C1 segment of cervical spinal cord (tissue), 14 donors: ENCODE measurements at regions not wholly inside any gene's neighbourhood (a gene's known extent, or its start where the extent isn't known, plus 50 kb on each side); places are given as distances from the start of the nearest gene placed in this dataset.
"Not testable (repeated sequence)": the region's sequence is repeated elsewhere in the genome, so short reads cannot be mapped to it uniquely, and the experiment has no call there.

ENCODE experiments used
- DNase-seq, 14 donors: peaks; one replicate each; lab custom pipeline; 2025; lab: John Stamatoyannopoulos, UW

GRCh38 chr5:99063737-99064136 is 134.9 kb upstream of the CHD1 start:
- no peak for DNase-seq

DNA sequence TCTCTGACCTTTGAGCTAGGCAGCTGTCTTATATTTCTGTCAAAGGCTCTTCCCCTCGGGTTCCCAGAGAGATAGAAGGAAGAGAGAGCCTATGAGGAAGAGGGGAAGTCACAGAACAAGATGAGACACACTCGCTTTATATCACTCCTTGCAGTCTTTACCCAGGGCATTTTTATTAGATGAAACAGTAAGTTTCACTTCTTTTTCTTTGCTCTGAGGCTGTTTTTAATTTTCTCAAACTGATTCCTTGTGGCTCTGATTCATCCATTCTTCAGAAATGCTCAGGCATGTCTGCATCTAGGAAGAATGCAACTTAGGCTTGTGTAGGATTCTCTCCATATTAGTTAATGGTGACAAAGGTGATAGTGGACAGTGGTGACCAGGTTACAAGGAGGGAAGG is 132.9 kb upstream of the CHD1 start:
- no peak for DNase-seq

DNA sequence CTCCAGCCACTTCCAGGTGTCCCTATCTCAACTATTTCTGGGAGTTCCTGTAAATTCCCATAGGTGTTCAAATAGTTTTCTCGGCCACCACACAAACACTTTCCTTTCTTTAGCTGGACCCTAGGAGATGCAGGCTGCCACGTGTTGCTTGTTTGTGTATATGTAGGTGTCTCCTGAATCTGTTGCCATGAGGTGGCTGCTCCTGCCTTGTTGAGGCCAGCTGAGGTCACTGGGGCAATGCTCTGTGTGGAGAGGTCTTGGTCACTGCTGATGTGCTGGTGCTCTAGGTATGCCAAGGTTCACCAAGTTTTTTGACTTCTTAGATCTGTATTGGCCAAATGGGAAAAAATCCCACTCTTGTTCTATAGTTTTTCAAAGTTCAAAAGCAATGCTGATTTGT is 132.5 kb upstream of the CHD1 start:
- DNase-seq: no peak

- DNase-seq: peak in 10 of 14 donors; percentile 1 to 57 (median 19)
These were observed 131.8 kb upstream of the CHD1 start for GRCh38 chr5:99060306-99061261.

DNA sequence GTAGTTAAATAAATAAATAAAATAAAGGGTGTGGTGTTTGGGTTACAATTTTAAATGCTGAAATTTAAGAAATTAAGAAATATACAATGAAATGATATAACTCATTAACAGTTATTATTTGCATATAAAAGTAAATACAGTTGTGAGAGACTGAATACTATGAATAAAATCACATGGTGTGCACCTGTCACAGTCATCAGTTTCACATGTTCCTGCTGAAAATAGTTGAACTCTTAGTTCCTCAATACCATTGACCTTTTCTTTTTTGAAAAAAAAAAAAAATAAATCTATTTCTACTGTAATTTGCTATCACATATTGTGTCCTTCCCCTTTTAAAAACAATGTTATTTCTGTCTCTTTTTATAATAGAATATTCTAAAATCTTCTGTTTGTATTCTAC is 130.9 kb upstream of the CHD1 start:
- DNase-seq: no peak

DNA sequence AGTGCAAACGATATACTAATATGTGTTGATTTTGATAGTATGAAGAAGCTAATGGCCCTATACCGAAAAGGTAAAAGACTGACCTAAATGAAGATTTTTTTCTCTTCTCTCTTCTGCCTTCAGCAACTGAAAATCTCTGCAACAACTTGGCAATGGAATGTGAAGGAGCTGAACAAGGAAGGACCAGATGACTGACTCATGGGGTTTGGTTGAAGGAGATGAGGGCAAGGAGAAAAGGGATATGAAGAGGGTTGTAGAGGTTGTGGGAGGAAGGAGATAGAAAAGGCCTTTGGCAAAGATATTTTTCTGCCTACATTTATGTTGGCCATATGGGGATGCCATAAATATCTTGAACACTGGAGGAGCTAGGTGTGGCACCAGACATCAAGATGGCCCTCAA is 129.7 kb upstream of the CHD1 start:
- no peak for DNase-seq

- DNase-seq: no peak
These were observed 126.2 kb upstream of the CHD1 start for GRCh38 chr5:99054972-99055371.

- DNase-seq: no peak
These were observed 117.1 kb upstream of the CHD1 start for GRCh38 chr5:99045871-99046270.

GRCh38 chr5:99043257-99043656 is 114.5 kb upstream of the CHD1 start:
- DNase-seq: not testable (repeated sequence)

GRCh38 chr5:99037668-99038067 is 108.9 kb upstream of the CHD1 start:
- DNase-seq: no peak

DNA sequence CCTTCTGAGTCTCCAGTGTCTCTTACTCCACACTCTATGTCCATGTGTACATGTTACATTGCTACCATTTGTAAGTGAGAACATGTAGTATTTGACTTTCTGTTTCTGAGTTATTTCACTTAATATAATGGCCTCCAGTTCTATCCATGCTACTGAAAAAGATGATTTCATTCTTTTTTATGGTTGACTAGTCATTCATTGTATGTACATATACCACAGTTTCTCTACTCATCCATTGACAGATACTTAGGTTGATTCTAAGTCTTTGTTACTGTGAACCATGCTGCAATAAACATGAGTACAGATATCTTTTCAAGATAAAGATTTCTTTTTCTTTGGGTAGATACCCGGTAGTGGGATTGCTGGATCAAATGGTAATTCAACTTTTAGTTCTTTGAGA is 107.1 kb upstream of the CHD1 start:
- no peak for DNase-seq

- DNase-seq: no peak
These were observed 105.5 kb upstream of the CHD1 start for GRCh38 chr5:99034336-99034735.

DNA sequence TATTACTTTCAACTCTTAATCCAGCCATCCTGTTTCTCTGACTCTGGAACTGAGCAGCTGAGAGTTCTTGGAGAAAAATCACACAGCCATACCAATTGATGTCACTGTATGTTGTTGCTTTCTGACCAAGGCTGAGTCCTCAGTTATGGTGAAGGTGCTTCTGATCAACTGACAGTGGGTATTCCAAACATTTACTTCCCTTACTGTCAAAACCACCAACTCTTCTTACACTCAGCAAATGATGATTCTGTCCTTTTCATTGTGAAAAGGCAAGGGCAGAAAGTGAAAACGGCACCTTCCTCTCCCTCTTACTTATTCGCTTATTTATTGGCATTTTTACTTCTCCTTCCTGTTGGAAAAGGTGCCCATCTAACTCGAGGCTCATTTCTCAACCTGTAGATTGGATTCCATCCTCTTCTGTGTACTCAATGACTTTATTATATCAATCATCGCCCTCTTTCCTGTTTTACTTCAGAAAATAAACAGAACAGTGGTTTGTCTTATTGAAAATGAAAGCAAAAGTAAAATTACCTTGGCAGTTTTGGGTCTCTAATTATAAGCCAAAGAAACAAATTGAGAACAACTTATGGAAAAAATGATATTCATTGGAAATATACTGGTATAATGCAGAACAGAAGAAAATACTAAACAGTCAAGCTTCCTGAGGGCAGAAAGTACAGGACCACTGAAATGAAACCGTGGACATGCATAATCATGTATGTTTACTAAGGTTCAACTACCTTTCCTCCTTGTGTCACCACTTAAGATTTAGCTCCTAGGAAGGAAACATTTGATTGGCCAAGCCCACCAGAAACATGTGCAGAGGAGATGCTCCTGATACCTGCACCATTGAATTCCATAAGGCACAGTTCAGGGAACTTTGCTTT is 104.5 kb upstream of the CHD1 start:
- peak in 1 of 14 donors; percentile 4 for DNase-seq

- peak in 11 of 14 donors; percentile 4 to 64 (median 34) for DNase-seq
These were observed 103.6 kb upstream of the CHD1 start for GRCh38 chr5:99032234-99033013.

DNA sequence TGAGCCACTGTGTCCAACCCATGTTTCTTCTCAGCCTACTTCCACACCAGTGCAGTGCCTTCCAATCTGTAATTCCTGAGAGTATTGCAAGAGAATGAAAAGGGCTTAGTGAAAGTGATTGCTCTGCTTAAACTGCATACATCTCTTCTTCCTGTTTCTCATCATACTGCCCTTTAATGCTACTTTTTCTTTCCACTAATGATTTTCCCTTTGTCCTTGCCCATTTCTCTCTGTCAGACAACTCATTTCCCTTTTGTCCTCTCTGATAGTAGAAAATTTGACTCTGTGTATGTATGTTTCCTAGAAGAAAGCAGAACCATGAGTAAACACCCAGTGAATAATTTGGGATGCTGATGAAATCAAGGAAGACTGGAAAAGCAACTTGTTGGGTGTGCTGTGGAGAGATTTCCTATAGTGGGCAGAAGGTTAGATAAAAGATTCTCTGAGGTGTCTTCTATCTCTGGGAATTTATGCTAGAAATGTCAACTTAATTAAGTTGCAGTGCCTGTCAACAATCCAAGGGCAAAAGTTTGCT is 102.2 kb upstream of the CHD1 start:
- no peak for DNase-seq

- no peak for DNase-seq
These were observed 100.4 kb upstream of the CHD1 start for GRCh38 chr5:99029172-99029571.

DNA sequence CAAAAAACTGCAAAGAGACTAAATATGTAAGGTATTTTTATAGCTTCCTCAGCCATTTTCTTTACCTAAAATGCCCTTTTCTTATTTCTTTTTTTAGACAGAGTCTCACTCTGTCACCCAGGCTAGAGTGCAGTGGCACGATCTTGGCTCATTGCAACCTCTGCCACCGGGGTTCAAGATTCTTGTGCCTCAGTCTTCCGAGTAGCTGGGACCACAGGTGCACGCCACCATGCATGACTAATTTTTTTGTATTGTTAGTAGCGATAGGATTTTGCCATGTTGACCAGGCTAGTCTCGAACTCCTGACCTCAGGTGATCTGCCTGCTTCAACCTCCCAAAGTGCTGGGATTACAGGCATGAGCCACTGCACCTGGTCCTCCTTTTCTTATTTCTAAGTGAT is 99.4 kb upstream of the CHD1 start:
- not testable (repeated sequence) for DNase-seq

- no peak for DNase-seq
These were observed 96.7 kb upstream of the CHD1 start for GRCh38 chr5:99025298-99026045.

DNA sequence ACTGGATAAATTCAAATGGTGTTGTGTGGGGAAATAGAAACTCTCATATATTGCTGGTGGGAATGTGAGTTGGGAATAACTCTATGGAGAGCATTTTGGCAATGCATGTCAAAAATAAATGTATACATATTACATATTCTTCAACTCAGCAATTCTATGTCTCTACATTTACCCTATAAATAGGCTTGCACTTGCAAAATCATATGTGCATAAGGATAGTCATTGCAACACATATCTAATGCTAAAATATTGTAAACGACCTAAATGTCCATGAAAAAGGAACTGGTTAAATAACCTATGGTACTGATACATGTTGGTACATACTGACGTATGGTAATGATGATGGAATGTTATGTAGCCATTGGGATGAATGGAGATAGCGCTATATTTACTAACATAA is 94.5 kb upstream of the CHD1 start:
- no peak for DNase-seq

GRCh38 chr5:99022250-99022649 is 93.4 kb upstream of the CHD1 start:
- no peak for DNase-seq

GRCh38 chr5:99020698-99021048 is 91.9 kb upstream of the CHD1 start:
- no peak for DNase-seq
